ENCODE measurements at regions not wholly inside any gene's neighbourhood (a gene's known extent, or its start where the extent isn't known, plus 50 kb on each side); places are given as distances from the start of the nearest gene placed in this dataset.

DNA sequence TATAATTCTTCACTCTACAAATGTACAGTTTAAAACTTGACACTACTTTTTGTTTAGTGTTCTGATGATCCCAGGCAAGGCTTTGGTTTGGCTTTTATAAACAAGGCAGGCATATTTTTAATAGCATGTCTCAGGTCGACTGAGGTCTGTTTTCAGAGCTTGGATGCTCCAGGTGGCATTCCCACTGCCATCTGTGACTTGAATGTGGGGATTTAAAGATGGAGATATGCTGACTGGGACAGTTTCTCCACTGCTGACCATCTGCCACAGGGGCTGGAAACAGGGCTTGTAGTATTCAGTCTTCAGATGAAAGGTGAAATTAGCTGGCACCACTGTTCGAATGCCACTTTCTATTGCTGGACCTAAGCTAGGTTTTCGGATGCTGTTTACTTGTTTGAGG, 1266.2 kb upstream of the CDH18 start:
- H3K27me3 Mint-ChIP-seq, result no peaks in the 10 kb centered on the region
- H3K4me3 Mint-ChIP-seq, result no peak overlapping the region
- H3K36me3 Mint-ChIP-seq (ENCODE audit: low read depth), result no peaks in the 10 kb centered on the region
- peaks cover 7% of the 10 kb centered on the region for H3K9me3 Mint-ChIP-seq
- no peak overlapping the region for H3K27ac Mint-ChIP-seq
- intact Hi-C loops (cut with micrococcal nuclease), result no loop called here
- no peaks in the 10 kb centered on the region for H3K4me1 Mint-ChIP-seq
- no peak for DNase-seq

GRCh38 chr5:21244982-21245381, 1257.0 kb upstream of the CDH18 start:
- H3K4me3 Mint-ChIP-seq, result no peak overlapping the region
- H3K27me3 Mint-ChIP-seq, result no peaks in the 10 kb centered on the region
- DNase-seq, result no peak
- intact Hi-C loops (cut with micrococcal nuclease), result no loop called here
- no peak overlapping the region for H3K27ac Mint-ChIP-seq
- no peaks in the 10 kb centered on the region for H3K36me3 Mint-ChIP-seq (ENCODE audit: low read depth)
- no peaks in the 10 kb centered on the region for H3K9me3 Mint-ChIP-seq
- no peaks in the 10 kb centered on the region for H3K4me1 Mint-ChIP-seq

GRCh38 chr5:21238786-21239185, 1250.8 kb upstream of the CDH18 start:
- H3K9me3 Mint-ChIP-seq, result no peaks in the 10 kb centered on the region
- no peak overlapping the region for H3K4me3 Mint-ChIP-seq
- no peak overlapping the region for H3K27ac Mint-ChIP-seq
- H3K27me3 Mint-ChIP-seq, result no peaks in the 10 kb centered on the region
- DNase-seq, result no peak
- no peaks in the 10 kb centered on the region for H3K4me1 Mint-ChIP-seq
- intact Hi-C loops (cut with micrococcal nuclease), result no loop called here
- H3K36me3 Mint-ChIP-seq (ENCODE audit: low read depth), result no peaks in the 10 kb centered on the region

DNA sequence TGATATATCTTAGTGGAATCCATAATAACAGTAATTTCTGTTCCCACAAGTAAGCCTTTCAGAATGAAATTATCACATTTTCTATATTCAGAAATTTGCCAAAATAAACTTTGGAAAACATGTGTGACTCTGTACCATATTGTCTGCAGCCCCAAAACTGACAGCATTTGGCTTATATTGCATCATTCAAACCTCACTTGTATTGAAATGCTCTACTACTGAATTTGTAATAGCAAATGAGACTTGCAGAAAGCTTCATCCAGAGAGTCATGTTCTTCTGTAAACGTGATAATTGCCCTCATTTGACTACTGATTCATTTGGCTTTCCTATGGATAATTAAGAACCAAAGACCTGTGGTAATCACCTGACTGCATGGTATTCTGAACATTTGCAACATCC, 1249.5 kb upstream of the CDH18 start:
- no peaks in the 10 kb centered on the region for H3K9me3 Mint-ChIP-seq
- no peaks in the 10 kb centered on the region for H3K36me3 Mint-ChIP-seq (ENCODE audit: low read depth)
- H3K4me3 Mint-ChIP-seq, result no peak overlapping the region
- intact Hi-C loops (cut with micrococcal nuclease), result no loop called here
- no peaks in the 10 kb centered on the region for H3K4me1 Mint-ChIP-seq
- H3K27ac Mint-ChIP-seq, result no peak overlapping the region
- DNase-seq, result no peak
- no peaks in the 10 kb centered on the region for H3K27me3 Mint-ChIP-seq

DNA sequence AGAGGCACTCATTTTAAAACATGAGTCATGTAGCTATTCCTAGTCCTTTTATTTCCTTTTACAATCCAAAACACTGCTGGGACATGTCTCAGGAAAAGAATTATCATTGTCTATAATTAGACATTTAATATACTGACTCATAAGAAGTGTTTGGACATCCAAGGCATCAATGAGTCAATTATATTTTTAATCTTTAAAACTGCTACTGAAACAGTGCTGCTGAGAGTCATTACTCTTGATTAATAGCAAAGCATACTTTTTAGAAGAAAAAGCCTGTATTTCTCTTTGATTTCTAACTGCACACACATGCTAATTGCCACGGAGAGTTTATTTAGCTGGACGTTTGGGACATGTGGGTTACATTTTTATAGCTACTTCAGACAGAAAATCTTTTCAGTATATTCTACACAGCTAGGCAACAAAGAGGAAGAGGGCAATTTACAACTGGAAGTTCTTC, 1249.0 kb upstream of the CDH18 start:
- Mint-ChIP-seq H3K36me3 (ENCODE audit: low read depth) (no peaks in the 10 kb centered on the region), H3K4me1 (no peaks in the 10 kb centered on the region), H3K4me3 (no peak overlapping the region), H3K27ac (no peak overlapping the region), H3K27me3 (no peaks in the 10 kb centered on the region), H3K9me3 (no peaks in the 10 kb centered on the region)
- intact Hi-C loops (cut with micrococcal nuclease), result no loop called here
- DNase-seq, result no peak

DNA sequence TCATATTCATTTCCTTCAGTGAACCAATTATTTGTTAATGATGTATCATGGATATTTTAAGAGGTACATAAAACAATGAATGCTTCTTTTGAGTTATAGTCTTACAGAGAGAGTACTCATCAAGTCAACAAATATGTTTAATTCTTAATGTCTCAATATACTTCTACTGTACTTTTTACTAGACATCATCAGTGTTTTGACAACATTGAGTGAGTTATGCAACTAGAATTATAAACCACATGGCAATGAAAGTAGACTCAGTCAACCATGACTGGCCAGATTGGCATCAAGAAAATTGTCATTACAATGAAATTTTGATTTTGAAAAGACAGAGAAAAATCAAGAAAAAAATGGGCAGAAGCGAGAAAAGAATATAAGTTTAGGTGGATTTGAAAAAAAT, 1248.1 kb upstream of the CDH18 start:
- Mint-ChIP-seq H3K27me3 (no peaks in the 10 kb centered on the region), H3K4me1 (no peaks in the 10 kb centered on the region), H3K27ac (no peak overlapping the region), H3K9me3 (no peaks in the 10 kb centered on the region), H3K36me3 (ENCODE audit: low read depth) (no peaks in the 10 kb centered on the region), H3K4me3 (no peak overlapping the region)
- intact Hi-C loops (cut with micrococcal nuclease), result no loop called here
- no peak for DNase-seq

- no peak overlapping the region for H3K27ac Mint-ChIP-seq
- DNase-seq, result no peak
- intact Hi-C loops (cut with micrococcal nuclease), result no loop called here
- H3K4me3 Mint-ChIP-seq, result no peak overlapping the region
- H3K36me3 Mint-ChIP-seq (ENCODE audit: low read depth), result no peaks in the 10 kb centered on the region
- peaks cover 16% of the 10 kb centered on the region for H3K9me3 Mint-ChIP-seq
- no peaks in the 10 kb centered on the region for H3K4me1 Mint-ChIP-seq
- no peaks in the 10 kb centered on the region for H3K27me3 Mint-ChIP-seq
Observed at GRCh38 chr5:21225223-21226064, 1237.4 kb upstream of the CDH18 start.

- Mint-ChIP-seq H3K27ac (no peak overlapping the region), H3K27me3 (no peaks in the 10 kb centered on the region), H3K4me3 (no peak overlapping the region), H3K4me1 (no peaks in the 10 kb centered on the region), H3K36me3 (ENCODE audit: low read depth) (no peaks in the 10 kb centered on the region), H3K9me3 (peaks cover 9% of the 10 kb centered on the region)
- intact Hi-C loops (cut with micrococcal nuclease), result no loop called here
- no peak for DNase-seq
Observed at GRCh38 chr5:21221616-21222015, 1233.6 kb upstream of the CDH18 start.

DNA sequence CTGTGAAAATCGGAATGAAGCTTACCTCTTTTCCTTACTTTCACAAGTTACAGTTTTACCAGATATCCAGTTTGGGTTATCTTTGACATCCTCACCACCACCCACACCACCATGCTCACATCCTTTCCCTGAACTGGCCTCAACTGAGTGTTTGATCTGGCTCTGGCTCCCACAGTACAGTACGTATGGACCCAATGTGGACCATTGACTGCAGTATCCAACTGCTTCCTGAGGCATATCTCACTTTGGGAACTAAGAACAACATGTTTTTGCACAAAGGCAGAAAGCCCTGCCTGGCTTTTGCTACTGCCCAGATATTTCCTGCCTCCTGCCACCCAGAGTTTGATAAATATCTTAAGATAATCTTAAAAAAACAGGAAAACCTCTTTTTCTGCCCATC, 1232.0 kb upstream of the CDH18 start:
- no peaks in the 10 kb centered on the region for H3K36me3 Mint-ChIP-seq (ENCODE audit: low read depth)
- H3K27ac Mint-ChIP-seq, result no peak overlapping the region
- no peaks in the 10 kb centered on the region for H3K27me3 Mint-ChIP-seq
- intact Hi-C loops (cut with micrococcal nuclease), result no loop called here
- no peak for DNase-seq
- H3K9me3 Mint-ChIP-seq, result peaks cover 9% of the 10 kb centered on the region
- H3K4me1 Mint-ChIP-seq, result no peaks in the 10 kb centered on the region
- H3K4me3 Mint-ChIP-seq, result no peak overlapping the region

GRCh38 chr5:21219251-21219650, 1231.3 kb upstream of the CDH18 start:
- no peak overlapping the region for H3K4me3 Mint-ChIP-seq
- peaks cover 9% of the 10 kb centered on the region for H3K9me3 Mint-ChIP-seq
- no peak overlapping the region for H3K27ac Mint-ChIP-seq
- no peaks in the 10 kb centered on the region for H3K27me3 Mint-ChIP-seq
- H3K36me3 Mint-ChIP-seq (ENCODE audit: low read depth), result no peaks in the 10 kb centered on the region
- no peak for DNase-seq
- intact Hi-C loops (cut with micrococcal nuclease), result no loop called here
- H3K4me1 Mint-ChIP-seq, result no peaks in the 10 kb centered on the region

DNA sequence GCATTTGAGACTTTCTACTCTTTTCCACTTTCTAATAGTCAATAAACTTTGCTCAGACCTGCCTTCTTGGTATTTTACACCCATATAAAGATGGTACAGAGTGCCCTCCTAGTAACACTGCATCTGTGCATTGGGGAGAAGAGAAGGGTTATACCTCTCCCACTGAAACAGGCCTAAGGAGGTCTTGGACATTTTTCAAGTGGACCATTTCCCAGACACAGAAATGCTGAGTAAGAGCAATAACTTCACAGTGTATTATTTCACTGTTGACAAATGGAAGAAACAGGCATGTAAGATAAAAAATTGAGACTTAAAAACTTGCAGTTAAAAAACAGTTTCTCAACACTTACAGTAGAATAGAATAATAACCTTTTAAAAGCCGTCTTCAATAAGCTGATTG, 1224.0 kb upstream of the CDH18 start:
- Mint-ChIP-seq H3K4me3 (no peak overlapping the region), H3K9me3 (no peaks in the 10 kb centered on the region), H3K27me3 (no peaks in the 10 kb centered on the region), H3K36me3 (ENCODE audit: low read depth) (no peaks in the 10 kb centered on the region), H3K4me1 (no peaks in the 10 kb centered on the region), H3K27ac (no peak overlapping the region)
- intact Hi-C loops (cut with micrococcal nuclease), result no loop called here
- DNase-seq, result no peak

DNA sequence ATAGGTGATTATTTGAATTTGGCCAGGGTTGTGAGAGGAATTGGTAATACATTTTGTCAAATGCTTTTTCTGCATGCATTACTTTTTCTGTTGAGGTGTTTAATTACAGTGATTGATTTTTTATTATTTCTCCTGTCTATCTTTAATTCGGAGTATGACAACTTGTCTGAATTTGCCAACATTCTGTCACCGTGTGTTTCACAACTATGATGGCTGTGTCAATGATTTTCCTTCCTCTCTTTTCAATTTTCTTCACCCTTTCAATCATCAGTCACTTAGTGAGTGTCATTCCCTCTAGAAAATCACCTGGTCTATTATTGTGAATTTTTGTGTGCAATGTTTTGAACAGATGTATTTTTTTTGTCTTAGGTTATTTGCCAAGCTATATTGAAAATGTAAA, 1221.4 kb upstream of the CDH18 start:
- Mint-ChIP-seq H3K4me1 (no peaks in the 10 kb centered on the region), H3K4me3 (no peak overlapping the region), H3K9me3 (peaks cover 1% of the 10 kb centered on the region), H3K27ac (no peak overlapping the region), H3K36me3 (ENCODE audit: low read depth) (no peaks in the 10 kb centered on the region), H3K27me3 (no peaks in the 10 kb centered on the region)
- no peak for DNase-seq
- intact Hi-C loops (cut with micrococcal nuclease), result no loop called here

DNA sequence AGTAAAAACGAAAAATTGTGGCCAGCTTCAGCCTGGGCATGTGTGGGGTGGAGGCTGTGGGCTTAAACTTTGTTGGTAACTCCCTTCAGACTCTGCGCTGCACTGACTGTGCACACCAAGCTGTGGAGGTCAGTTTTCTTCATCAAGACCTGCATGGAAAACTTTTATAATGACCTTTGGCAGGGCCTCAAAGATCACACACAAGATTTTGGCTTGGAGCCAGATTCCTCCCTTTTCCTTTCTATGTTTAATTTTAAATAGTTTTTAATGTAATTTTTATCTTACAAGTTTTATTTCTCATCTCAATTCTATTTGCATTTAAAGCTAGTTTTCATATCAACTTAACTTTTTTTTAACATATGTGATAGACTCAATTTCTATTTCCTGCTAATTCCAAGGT, 1211.1 kb upstream of the CDH18 start:
- no peak for DNase-seq
- Mint-ChIP-seq H3K27me3 (no peaks in the 10 kb centered on the region), H3K36me3 (ENCODE audit: low read depth) (no peaks in the 10 kb centered on the region), H3K4me1 (no peaks in the 10 kb centered on the region), H3K9me3 (no peaks in the 10 kb centered on the region), H3K4me3 (no peak overlapping the region), H3K27ac (no peak overlapping the region)
- intact Hi-C loops (cut with micrococcal nuclease), result no loop called here

- Mint-ChIP-seq H3K36me3 (ENCODE audit: low read depth) (no peaks in the 10 kb centered on the region), H3K27ac (no peak overlapping the region), H3K9me3 (no peaks in the 10 kb centered on the region), H3K27me3 (no peaks in the 10 kb centered on the region), H3K4me3 (no peak overlapping the region), H3K4me1 (no peaks in the 10 kb centered on the region)
- intact Hi-C loops (cut with micrococcal nuclease), result no loop called here
- DNase-seq, result no peak
Observed at GRCh38 chr5:21195145-21195544, 1207.1 kb upstream of the CDH18 start.

DNA sequence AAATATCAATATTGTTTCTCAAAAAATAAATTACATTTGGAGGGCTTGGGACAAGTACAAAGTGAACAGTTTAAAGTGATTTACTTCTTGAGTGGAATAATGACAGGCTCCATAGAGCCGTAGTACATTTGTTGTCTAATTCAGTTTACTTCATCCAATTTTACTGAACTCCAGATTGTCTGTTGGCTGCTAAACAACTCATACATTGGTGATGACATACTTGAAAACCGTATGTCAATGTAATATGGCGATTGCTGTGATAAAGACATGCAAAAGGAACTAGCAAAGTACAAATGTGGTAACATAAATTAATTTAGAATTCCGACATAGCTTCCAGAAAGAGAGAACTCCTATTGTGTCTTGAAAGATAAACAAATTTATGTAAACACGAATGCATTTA, 1197.5 kb upstream of the CDH18 start:
- Mint-ChIP-seq H3K4me1 (no peaks in the 10 kb centered on the region), H3K27me3 (no peaks in the 10 kb centered on the region), H3K36me3 (ENCODE audit: low read depth) (no peaks in the 10 kb centered on the region), H3K4me3 (no peak overlapping the region), H3K9me3 (peaks cover 3% of the 10 kb centered on the region), H3K27ac (no peak overlapping the region)
- intact Hi-C loops (cut with micrococcal nuclease), result no loop called here
- DNase-seq, result no peak

Measured in activated CD4-positive, alpha-beta T cell treated with anti-CD3 and anti-CD28 coated beads, Interleukin-2, amount 10 ng/mL, durations not matched to agents 24 days and 14 days (primary cell).